ENCODE measurements at regions not wholly inside any gene's neighbourhood (a gene's known extent, or its start where the extent isn't known, plus 50 kb on each side); places are given as distances from the start of the nearest gene placed in this dataset.
"Not testable (repeated sequence)": the region's sequence is repeated elsewhere in the genome, so short reads cannot be mapped to it uniquely, and the experiment has no call there.

- DNase-seq: no peak
- WGBS (ENCODE audit: insufficient coverage): 94% methylated on average over 4 of the region's 4 CpGs
These were observed 289.4 kb upstream of the HNRNPA3 start for GRCh38 chr2:176923205-176923604.

GRCh38 chr2:176924909-176925534 is 287.6 kb upstream of the HNRNPA3 start:
- Mint-ChIP-seq H3K27ac (no peak overlapping the region), H3K4me3 (no peak overlapping the region), H3K4me1 (no peaks in the 10 kb centered on the region), H3K36me3 (no peaks in the 10 kb centered on the region), H3K9me3 (no peaks in the 10 kb centered on the region), H3K27me3 (ENCODE audit: low read depth in 2 of 2) (no peaks in the 10 kb centered on the region)
- no peaks in the 10 kb centered on the region for H3K36me3 ChIP-seq (ENCODE audit: control insufficient read depth, insufficient read depth, low read length)
- DNase-seq (no peak), ATAC-seq (no peak)
- H3K9me3 ChIP-seq (ENCODE audit: control insufficient read depth, insufficient read depth, low read length): no peaks in the 10 kb centered on the region
- no peak overlapping the region for H3K27ac ChIP-seq (ENCODE audit: low read length)
- WGBS (ENCODE audit: insufficient coverage): 80% methylated on average over 7 of the region's 7 CpGs
- no peaks in the 10 kb centered on the region for H3K4me1 ChIP-seq (ENCODE audit: control insufficient read depth, insufficient read depth, low read length)
- intact Hi-C loops (cut with micrococcal nuclease): no loop called here
- H3K27me3 ChIP-seq (ENCODE audit: control insufficient read depth, insufficient read depth, low read length): no peaks in the 10 kb centered on the region
- no peak overlapping the region for H3K4me3 ChIP-seq (ENCODE audit: low read length)
- TF ChIP-seq, protein P1, sequence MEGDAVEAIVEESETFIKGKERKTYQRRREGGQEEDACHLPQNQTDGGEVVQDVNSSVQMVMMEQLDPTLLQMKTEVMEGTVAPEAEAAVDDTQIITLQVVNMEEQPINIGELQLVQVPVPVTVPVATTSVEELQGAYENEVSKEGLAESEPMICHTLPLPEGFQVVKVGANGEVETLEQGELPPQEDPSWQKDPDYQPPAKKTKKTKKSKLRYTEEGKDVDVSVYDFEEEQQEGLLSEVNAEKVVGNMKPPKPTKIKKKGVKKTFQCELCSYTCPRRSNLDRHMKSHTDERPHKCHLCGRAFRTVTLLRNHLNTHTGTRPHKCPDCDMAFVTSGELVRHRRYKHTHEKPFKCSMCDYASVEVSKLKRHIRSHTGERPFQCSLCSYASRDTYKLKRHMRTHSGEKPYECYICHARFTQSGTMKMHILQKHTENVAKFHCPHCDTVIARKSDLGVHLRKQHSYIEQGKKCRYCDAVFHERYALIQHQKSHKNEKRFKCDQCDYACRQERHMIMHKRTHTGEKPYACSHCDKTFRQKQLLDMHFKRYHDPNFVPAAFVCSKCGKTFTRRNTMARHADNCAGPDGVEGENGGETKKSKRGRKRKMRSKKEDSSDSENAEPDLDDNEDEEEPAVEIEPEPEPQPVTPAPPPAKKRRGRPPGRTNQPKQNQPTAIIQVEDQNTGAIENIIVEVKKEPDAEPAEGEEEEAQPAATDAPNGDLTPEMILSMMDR (IDR thresholded peaks at IDR 0.05): no peak

More at GRCh38 chr2:176923205-176923604, 289.4 kb upstream of the HNRNPA3 start:
- no peaks in the 10 kb centered on the region for H3K4me1 Mint-ChIP-seq
- no peak overlapping the region for H3K27ac ChIP-seq (ENCODE audit: low read length)
- no peak overlapping the region for H3K4me3 ChIP-seq (ENCODE audit: low read length)
- no peak overlapping the region for H3K4me3 Mint-ChIP-seq
- peaks cover 0 to 2% of the 10 kb centered on the region in 2 donors for H3K27me3 Mint-ChIP-seq (ENCODE audit: low read depth in 2 of 2)
- TF ChIP-seq, protein P1 (IDR thresholded peaks at IDR 0.05): no peak
- H3K36me3 ChIP-seq (ENCODE audit: control insufficient read depth, insufficient read depth, low read length): no peaks in the 10 kb centered on the region
- H3K9me3 Mint-ChIP-seq: no peaks in the 10 kb centered on the region
- H3K9me3 ChIP-seq (ENCODE audit: control insufficient read depth, insufficient read depth, low read length): no peaks in the 10 kb centered on the region
- no peak for ATAC-seq
- intact Hi-C loops (cut with micrococcal nuclease): no loop called here
- no peaks in the 10 kb centered on the region for H3K27me3 ChIP-seq (ENCODE audit: control insufficient read depth, insufficient read depth, low read length)
- no peak overlapping the region for H3K27ac Mint-ChIP-seq
- H3K36me3 Mint-ChIP-seq: no peaks in the 10 kb centered on the region
- no peaks in the 10 kb centered on the region for H3K4me1 ChIP-seq (ENCODE audit: control insufficient read depth, insufficient read depth, low read length)

DNA sequence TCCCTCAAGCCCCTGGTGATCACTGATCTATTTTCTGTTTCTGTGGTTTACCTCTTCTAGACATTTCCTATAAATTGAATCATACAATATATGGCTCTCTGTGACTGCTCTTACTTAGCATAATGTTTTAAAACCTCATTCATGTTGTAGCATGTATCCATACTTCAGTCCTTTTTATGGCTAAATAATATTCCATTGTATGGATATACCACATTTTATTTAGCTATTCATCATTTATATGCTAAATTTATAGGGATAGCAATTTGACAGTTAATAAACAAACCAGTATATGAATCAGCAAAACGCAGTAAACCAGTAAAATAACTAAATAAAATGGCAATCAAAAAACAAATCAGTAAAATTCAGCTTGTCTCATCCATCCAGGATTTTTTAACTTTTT is 286.1 kb upstream of the HNRNPA3 start:
- 0% methylated on average over 1 of the region's 1 CpG for whole genome bisulfite sequencing (ENCODE audit: insufficient coverage)
- TF ChIP-seq, protein P1 (IDR thresholded peaks at IDR 0.05): no peak
- Mint-ChIP-seq H3K27me3 (ENCODE audit: low read depth in 2 of 2) (no peaks in the 10 kb centered on the region), H3K36me3 (no peaks in the 10 kb centered on the region), H3K4me1 (peaks cover 5% of the 10 kb centered on the region in 2 donors), H3K4me3 (no peak overlapping the region), H3K27ac (no peak overlapping the region), H3K9me3 (no peaks in the 10 kb centered on the region)
- no peaks in the 10 kb centered on the region for H3K4me1 ChIP-seq (ENCODE audit: control insufficient read depth, insufficient read depth, low read length)
- H3K27ac ChIP-seq (ENCODE audit: low read length): no peak overlapping the region
- no peak overlapping the region for H3K4me3 ChIP-seq (ENCODE audit: low read length)
- no peaks in the 10 kb centered on the region for H3K36me3 ChIP-seq (ENCODE audit: control insufficient read depth, insufficient read depth, low read length)
- H3K27me3 ChIP-seq (ENCODE audit: control insufficient read depth, insufficient read depth, low read length): no peaks in the 10 kb centered on the region
- DNase-seq: no peak
- H3K9me3 ChIP-seq (ENCODE audit: control insufficient read depth, insufficient read depth, low read length): no peaks in the 10 kb centered on the region
- no peak for ATAC-seq
- intact Hi-C loops (cut with micrococcal nuclease): no loop called here

GRCh38 chr2:176929387-176929786 is 283.2 kb upstream of the HNRNPA3 start:
- H3K4me3 ChIP-seq (ENCODE audit: low read length); H3K36me3 ChIP-seq (ENCODE audit: control insufficient read depth, insufficient read depth, low read length); ATAC-seq; H3K4me1 ChIP-seq (ENCODE audit: control insufficient read depth, insufficient read depth, low read length); H3K27me3 ChIP-seq (ENCODE audit: control insufficient read depth, insufficient read depth, low read length); H3K4me3 Mint-ChIP-seq; intact Hi-C loops (cut with micrococcal nuclease); H3K36me3 Mint-ChIP-seq; H3K27ac ChIP-seq (ENCODE audit: low read length); H3K27me3 Mint-ChIP-seq (ENCODE audit: low read depth in 2 of 2); DNase-seq; H3K27ac Mint-ChIP-seq; H3K9me3 Mint-ChIP-seq; H3K9me3 ChIP-seq (ENCODE audit: control insufficient read depth, insufficient read depth, low read length): not testable (repeated sequence)
- peaks cover 14 to 16% of the 10 kb centered on the region in 2 donors for H3K4me1 Mint-ChIP-seq
- WGBS (ENCODE audit: insufficient coverage): 80% methylated on average over 1 of the region's 2 CpGs

Measured in natural killer cell (primary cell).